Liver (tissue), 3 donors: ENCODE measurements at regions not wholly inside any gene's neighbourhood (a gene's known extent, or its start where the extent isn't known, plus 50 kb on each side); places are given as distances from the start of the nearest gene placed in this dataset.

Source experiments
- ATF3 ChIP-seq: IDR thresholded peaks from 2 replicates; pipeline ENCODE4 v1.6.1; 2016; ENCODE audit warnings: antibody characterized with exemption
- CTCF ChIP-seq: fragments of 150-350 bp; IDR thresholded peaks from 2 replicates; pipeline ENCODE4 v1.5.1; 2017; ENCODE audit warnings: improper control_type of control experiment, low read depth, low read length; ENCODE audit not compliant: missing input control
- EGR1 ChIP-seq, 2 donors: IDR thresholded peaks; 2 replicates each; pipeline ENCODE4 v1.6.1; 2016 to 2018; ENCODE audit warnings: antibody characterized with exemption in 2 of 2, low read depth in 2 of 2
- GABPA ChIP-seq, 2 donors: IDR thresholded peaks in 1 of 2; conservative IDR thresholded peaks in 1 of 2; 2 replicates each; pipeline ENCODE4 v1.6.1; 2016; ENCODE audit warnings: antibody characterized with exemption in 2 of 2, mild to moderate bottlenecking in 1 of 2, moderate library complexity in 1 of 2
- MAX ChIP-seq: IDR thresholded peaks from 2 replicates; pipeline ENCODE4 v1.6.1; 2016; ENCODE audit warnings: antibody characterized with exemption
- NR2F2 ChIP-seq: IDR thresholded peaks from 2 replicates; pipeline ENCODE4 v1.6.1; 2016; ENCODE audit warnings: antibody characterized with exemption
- RAD21 ChIP-seq, 2 donors: IDR thresholded peaks; 2 replicates each; pipeline ENCODE4 v1.6.1; 2016; ENCODE audit warnings: antibody characterized with exemption in 2 of 2, mild to moderate bottlenecking in 2 of 2
- TAF1 ChIP-seq: conservative IDR thresholded peaks from 2 replicates; pipeline ENCODE4 v1.6.1; 2016; ENCODE audit warnings: antibody characterized with exemption, mild to moderate bottlenecking
- donor health status: healthy.
- donor health status: healthy.

GRCh38 chr2:145494441-145494840 lies 974.5 kb upstream of the ZEB2 start:
- TF ChIP-seq CTCF = no peak
- no peak for TF ChIP-seq EGR1 (IDR thresholded peaks at IDR 0.05; ENCODE audit: low read depth in 2 of 2)
- TF ChIP-seq ATF3 = no peak
- no peak for TF ChIP-seq RAD21 (IDR thresholded peaks at IDR 0.05)
- no peak for TF ChIP-seq MAX
- TF ChIP-seq TAF1 = no peak
- no peak for TF ChIP-seq GABPA (IDR thresholded peaks at IDR 0.05 in 1 of 2, conservative IDR thresholded peaks at IDR 0.05 in 1 of 2)
- no peak for TF ChIP-seq NR2F2
